Gastroesophageal sphincter (tissue), 3 donors: ENCODE measurements at regions not wholly inside any gene's neighbourhood (a gene's known extent, or its start where the extent isn't known, plus 50 kb on each side); places are given as distances from the start of the nearest gene placed in this dataset.

ENCODE experiments used
- POLR2A ChIP-seq, 2 donors: fragments of 450-650 bp; IDR thresholded peaks; one replicate each; pipeline ENCODE4 v1.6.1; 2017; ENCODE audit warnings: antibody characterized with exemption in 2 of 2, mild to moderate bottlenecking in 2 of 2, moderate library complexity in 1 of 2
- TF ChIP-seq, protein P1 (sequence below), 4 experiments: fragments of 200-600 bp in 2 of 4; fragments of 450-650 bp in 2 of 4; sonication (generic) in 1 of 4; IDR thresholded peaks; one replicate each; pipeline ENCODE4 v1.5.1; 2017 to 2019; ENCODE audit warnings: antibody characterized with exemption in 4 of 4, mild to moderate bottlenecking in 2 of 4, moderate library complexity in 2 of 4

DNA sequence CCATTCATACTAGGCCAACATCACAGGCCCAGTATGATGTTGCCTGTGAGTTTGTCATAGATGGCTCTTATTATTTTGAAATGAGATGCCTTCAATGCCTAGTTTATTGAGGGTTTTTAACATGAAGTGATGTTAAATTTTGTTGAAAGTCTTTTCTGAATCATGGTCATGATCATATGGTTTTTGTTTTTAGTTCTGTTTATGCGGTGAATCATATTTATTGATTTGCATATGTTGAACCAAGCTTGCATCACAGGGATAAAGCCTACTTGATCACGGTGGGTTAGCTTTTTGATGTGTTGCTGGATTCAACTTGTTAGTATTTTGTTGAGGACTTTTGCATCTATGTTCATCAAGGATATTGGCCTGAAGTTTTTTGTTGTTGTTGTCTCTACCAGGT is 195.8 kb upstream of the FN1 start:
- TF ChIP-seq, protein P1, sequence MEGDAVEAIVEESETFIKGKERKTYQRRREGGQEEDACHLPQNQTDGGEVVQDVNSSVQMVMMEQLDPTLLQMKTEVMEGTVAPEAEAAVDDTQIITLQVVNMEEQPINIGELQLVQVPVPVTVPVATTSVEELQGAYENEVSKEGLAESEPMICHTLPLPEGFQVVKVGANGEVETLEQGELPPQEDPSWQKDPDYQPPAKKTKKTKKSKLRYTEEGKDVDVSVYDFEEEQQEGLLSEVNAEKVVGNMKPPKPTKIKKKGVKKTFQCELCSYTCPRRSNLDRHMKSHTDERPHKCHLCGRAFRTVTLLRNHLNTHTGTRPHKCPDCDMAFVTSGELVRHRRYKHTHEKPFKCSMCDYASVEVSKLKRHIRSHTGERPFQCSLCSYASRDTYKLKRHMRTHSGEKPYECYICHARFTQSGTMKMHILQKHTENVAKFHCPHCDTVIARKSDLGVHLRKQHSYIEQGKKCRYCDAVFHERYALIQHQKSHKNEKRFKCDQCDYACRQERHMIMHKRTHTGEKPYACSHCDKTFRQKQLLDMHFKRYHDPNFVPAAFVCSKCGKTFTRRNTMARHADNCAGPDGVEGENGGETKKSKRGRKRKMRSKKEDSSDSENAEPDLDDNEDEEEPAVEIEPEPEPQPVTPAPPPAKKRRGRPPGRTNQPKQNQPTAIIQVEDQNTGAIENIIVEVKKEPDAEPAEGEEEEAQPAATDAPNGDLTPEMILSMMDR (IDR thresholded peaks at IDR 0.05) = no peak
- no peak for TF ChIP-seq POLR2A (IDR thresholded peaks at IDR 0.05)
